ENCODE measurements at regions not wholly inside any gene's neighbourhood (a gene's known extent, or its start where the extent isn't known, plus 50 kb on each side); places are given as distances from the start of the nearest gene placed in this dataset.

DNA sequence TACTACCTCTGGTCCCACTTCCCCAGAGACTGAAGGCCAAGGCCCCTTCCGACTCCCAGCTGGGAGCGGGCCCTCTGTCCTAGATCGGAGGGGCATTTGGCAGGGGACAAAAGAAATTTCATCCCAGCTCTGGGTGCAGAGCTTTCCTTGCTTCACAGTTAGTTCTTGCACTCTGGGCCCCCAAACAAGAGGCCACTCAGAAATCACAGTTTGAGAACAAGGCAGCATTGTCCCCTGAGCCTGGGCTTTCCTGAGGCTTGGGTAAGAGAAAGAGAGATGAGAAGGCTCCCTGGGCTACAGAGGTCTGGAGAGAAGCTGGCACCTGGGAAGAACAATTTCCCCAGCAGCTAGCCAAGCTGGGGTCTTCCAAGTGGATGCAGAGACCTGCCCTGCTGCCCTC lies 71.8 kb upstream of the NCAM1 start (continued):
- TF ChIP-seq MAZ (IDR thresholded peaks at IDR 0.05; ENCODE audit: borderline replicate concordance, low read depth, low read length) (no peak), RCOR1 (IDR thresholded peaks at IDR 0.05; ENCODE audit: insufficient replicate concordance, low read length) (no peak)

DNA sequence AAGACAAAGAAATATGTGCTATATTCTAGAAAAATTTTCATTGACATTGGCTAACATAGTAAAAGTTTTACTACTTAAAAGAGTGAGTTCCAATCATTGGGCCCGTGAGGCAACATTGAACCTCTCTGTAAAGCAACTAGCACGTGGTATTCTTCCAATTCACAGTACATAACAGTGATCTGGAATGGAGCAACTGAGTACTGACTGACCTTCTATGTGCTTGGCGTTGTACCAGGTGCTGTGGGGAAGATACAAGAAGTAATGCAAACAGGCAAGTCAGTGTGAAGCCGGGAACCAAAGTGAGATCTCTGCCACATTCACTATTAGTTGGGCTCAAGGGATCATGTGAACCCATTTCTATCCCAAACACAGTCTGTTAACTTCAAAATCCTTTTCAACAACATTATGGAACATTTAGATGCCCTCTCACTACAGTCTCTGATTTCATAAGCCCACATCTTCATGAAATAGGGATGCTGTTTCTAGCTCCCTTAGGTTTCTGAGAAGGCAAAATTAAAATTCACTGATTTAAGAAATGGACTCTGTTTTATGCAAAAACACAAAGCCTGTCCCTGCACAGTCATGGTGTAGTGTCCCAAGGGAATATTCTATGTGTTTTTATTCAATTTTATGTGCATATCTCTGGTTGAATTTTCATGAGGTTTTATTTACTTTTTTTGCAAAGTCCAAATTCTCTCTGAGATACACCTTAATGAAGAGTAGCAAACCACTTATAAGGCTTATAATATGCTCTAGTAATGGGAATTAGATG lies 61.8 kb upstream of the NCAM1 start:
- Histone ChIP-seq H3K79me1 (ENCODE audit: low read depth in 1 of 2, low read length in 2 of 2) (no peaks in the 10 kb centered on the region), H2BK20ac (ENCODE audit: low read depth, low read length) (no peak overlapping the region), H2BK15ac (ENCODE audit: low read depth, low read length) (no peak overlapping the region), H3K14ac (replicated peaks; ENCODE audit: low read depth, low read length) (no peak overlapping the region), H3K9ac (ENCODE audit: low read depth, low read length) (no peak overlapping the region), H3K27ac (ENCODE audit: insufficient read depth, low read length) (no peak overlapping the region), H2BK5ac (ENCODE audit: low read depth, low read length, poor library complexity, severe bottlenecking) (no peak overlapping the region), H3K9me3 (ENCODE audit: control insufficient read depth, insufficient read depth, low read length) (0 out of 2 replicates have a peak, but pooled peaks cover 3% of the 10 kb centered on the region), H4K91ac (ENCODE audit: insufficient read depth, low read depth, low read length) (no peak overlapping the region), H3K27me3 (ENCODE audit: control insufficient read depth, insufficient read depth, low read length) (no peaks in the 10 kb centered on the region), H2AFZ (replicated peaks; ENCODE audit: low read length, poor library complexity) (no peak overlapping the region), H3K23ac (ENCODE audit: low read depth, low read length) (no peak overlapping the region), H3K4me2 (ENCODE audit: low read depth, low read length) (no peak overlapping the region), H3K4me1 (ENCODE audit: control insufficient read depth, insufficient read depth, low read length) (no peaks in the 10 kb centered on the region), H2BK120ac (ENCODE audit: low read depth, low read length) (no peak overlapping the region), H4K20me1 (ENCODE audit: insufficient read depth, low read length) (no peaks in the 10 kb centered on the region), H3K18ac (ENCODE audit: low read depth, low read length) (no peak overlapping the region), H2AK5ac (ENCODE audit: low read depth, low read length) (no peak overlapping the region), H3K56ac (ENCODE audit: extremely low read depth, insufficient read depth, low read length) (no peak overlapping the region), H3K4me3 (ENCODE audit: insufficient read depth, low read depth, low read length) (no peak overlapping the region), H3K36me3 (ENCODE audit: control insufficient read depth, insufficient read depth, low read length) (no peaks in the 10 kb centered on the region), H3K4ac (ENCODE audit: low read depth, low read length) (no peak overlapping the region), H4K8ac (ENCODE audit: low read depth in 2 of 2, low read length in 2 of 2) (no peak overlapping the region), H2AK9ac (replicated peaks; ENCODE audit: low read depth, low read length, poor library complexity) (no peak overlapping the region), H3K9me1 (ENCODE audit: insufficient read depth, low read length) (no peaks in the 10 kb centered on the region), H4K5ac (ENCODE audit: low read depth, low read length) (no peak overlapping the region)
- no peak for DNase-seq
- in situ Hi-C loops (cut with MboI; ENCODE audit: low sequenced_read_pairs) = no loop called here
- WGBS, 2 experiments (ENCODE audit: extremely low coverage in 2 of 2, insufficient read length in 1 of 2) = no CpG with 5 or more reads among the region's 4 CpGs
- ChIA-PET POLR2A (ENCODE audit: unreplicated experiment) (no interaction called here), CTCF (no interaction called here)
- intact Hi-C loops (cut with micrococcal nuclease) = no loop called here
- no peak for ATAC-seq (ENCODE audit: low read depth)
- no TSS peak for BruUV-seq (replicated peaks)
- dilution Hi-C loops (cut with HindIII; ENCODE audit: low sequenced_read_pairs, unreplicated experiment) = no loop called here
- TF ChIP-seq, protein P1, sequence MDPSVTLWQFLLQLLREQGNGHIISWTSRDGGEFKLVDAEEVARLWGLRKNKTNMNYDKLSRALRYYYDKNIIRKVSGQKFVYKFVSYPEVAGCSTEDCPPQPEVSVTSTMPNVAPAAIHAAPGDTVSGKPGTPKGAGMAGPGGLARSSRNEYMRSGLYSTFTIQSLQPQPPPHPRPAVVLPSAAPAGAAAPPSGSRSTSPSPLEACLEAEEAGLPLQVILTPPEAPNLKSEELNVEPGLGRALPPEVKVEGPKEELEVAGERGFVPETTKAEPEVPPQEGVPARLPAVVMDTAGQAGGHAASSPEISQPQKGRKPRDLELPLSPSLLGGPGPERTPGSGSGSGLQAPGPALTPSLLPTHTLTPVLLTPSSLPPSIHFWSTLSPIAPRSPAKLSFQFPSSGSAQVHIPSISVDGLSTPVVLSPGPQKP (IDR thresholded peaks at IDR 0.05; ENCODE audit: borderline replicate concordance, low read depth, low read length) = no peak
- TF ChIP-seq POLR2A (IDR thresholded peaks at IDR 0.05; ENCODE audit: low read depth, low read length) = no peak
- no peak for TF ChIP-seq CHD1 (IDR thresholded peaks at IDR 0.05; ENCODE audit: low read depth, low read length)
- TF ChIP-seq FOS (IDR thresholded peaks at IDR 0.05; ENCODE audit: low read depth, low read length) = no peak
- TF ChIP-seq MXI1 (IDR thresholded peaks at IDR 0.05; ENCODE audit: borderline replicate concordance, low read depth, low read length) = no peak
- no peak for TF ChIP-seq RFX5 (IDR thresholded peaks at IDR 0.05; ENCODE audit: low read depth, low read length)
- TF ChIP-seq, protein P2, sequence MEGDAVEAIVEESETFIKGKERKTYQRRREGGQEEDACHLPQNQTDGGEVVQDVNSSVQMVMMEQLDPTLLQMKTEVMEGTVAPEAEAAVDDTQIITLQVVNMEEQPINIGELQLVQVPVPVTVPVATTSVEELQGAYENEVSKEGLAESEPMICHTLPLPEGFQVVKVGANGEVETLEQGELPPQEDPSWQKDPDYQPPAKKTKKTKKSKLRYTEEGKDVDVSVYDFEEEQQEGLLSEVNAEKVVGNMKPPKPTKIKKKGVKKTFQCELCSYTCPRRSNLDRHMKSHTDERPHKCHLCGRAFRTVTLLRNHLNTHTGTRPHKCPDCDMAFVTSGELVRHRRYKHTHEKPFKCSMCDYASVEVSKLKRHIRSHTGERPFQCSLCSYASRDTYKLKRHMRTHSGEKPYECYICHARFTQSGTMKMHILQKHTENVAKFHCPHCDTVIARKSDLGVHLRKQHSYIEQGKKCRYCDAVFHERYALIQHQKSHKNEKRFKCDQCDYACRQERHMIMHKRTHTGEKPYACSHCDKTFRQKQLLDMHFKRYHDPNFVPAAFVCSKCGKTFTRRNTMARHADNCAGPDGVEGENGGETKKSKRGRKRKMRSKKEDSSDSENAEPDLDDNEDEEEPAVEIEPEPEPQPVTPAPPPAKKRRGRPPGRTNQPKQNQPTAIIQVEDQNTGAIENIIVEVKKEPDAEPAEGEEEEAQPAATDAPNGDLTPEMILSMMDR (conservative IDR thresholded peaks at IDR 0.05; ENCODE audit: low read depth, low read length) = no peak
- TF ChIP-seq MAFK (IDR thresholded peaks at IDR 0.05; ENCODE audit: low read depth, low read length) = no peak
- no peak for TF ChIP-seq RAD21 (IDR thresholded peaks at IDR 0.05; ENCODE audit: low read length)
- TF ChIP-seq BHLHE40 (IDR thresholded peaks at IDR 0.05; ENCODE audit: low read depth, low read length) = no peak
- no peak for TF ChIP-seq RCOR1 (IDR thresholded peaks at IDR 0.05; ENCODE audit: insufficient replicate concordance, low read length)
- no peak for TF ChIP-seq NFE2L2 (IDR thresholded peaks at IDR 0.05; ENCODE audit: low read depth, low read length)
- no peak for TF ChIP-seq MAZ (IDR thresholded peaks at IDR 0.05; ENCODE audit: borderline replicate concordance, low read depth, low read length)
- TF ChIP-seq CEBPB (IDR thresholded peaks at IDR 0.05; ENCODE audit: low read depth, low read length) = no peak
